SH-SY5Y (cell line): ENCODE measurements at regions not wholly inside any gene's neighbourhood (a gene's known extent, or its start where the extent isn't known, plus 50 kb on each side); places are given as distances from the start of the nearest gene placed in this dataset.

Experiments
- GATA2 ChIP-seq: IDR thresholded peaks from 2 replicates; pipeline ENCODE4 v1.6.1; 2011; ENCODE audit warnings: mild to moderate bottlenecking, low read depth, low read length
- GATA3 ChIP-seq: IDR thresholded peaks from 2 replicates; pipeline ENCODE4 v1.6.1; 2011; ENCODE audit warnings: low read depth, mild to moderate bottlenecking, low read length, moderate library complexity

- TF ChIP-seq GATA2: no peak
- no peak for TF ChIP-seq GATA3
Measured at GRCh38 chr12:19792028-19792427, 352.7 kb downstream of the AEBP2 start.
